Subcutaneous abdominal adipose tissue (tissue), 5 donors: ENCODE measurements at regions not wholly inside any gene's neighbourhood (a gene's known extent, or its start where the extent isn't known, plus 50 kb on each side); places are given as distances from the start of the nearest gene placed in this dataset.
"Not testable (repeated sequence)": the region's sequence is repeated elsewhere in the genome, so short reads cannot be mapped to it uniquely, and the experiment has no call there.

Experiments
- H3K27ac ChIP-seq: one replicate; pipeline ENCODE4 v1.7.0; 2013; ENCODE audit warnings: low read depth, mild to moderate bottlenecking, inconsistent platforms, low read length, moderate library complexity
- H3K27me3 ChIP-seq, 5 donors: one replicate each; pipeline ENCODE4 v1.7.0; 2013; ENCODE audit warnings: low read length in 5 of 5, inconsistent platforms in 1 of 5; ENCODE audit not compliant: control insufficient read depth in 5 of 5, insufficient read depth in 4 of 5
- H3K36me3 ChIP-seq, 5 donors: one replicate each; pipeline ENCODE4 v1.7.0; 2013; ENCODE audit warnings: low read length in 5 of 5; ENCODE audit not compliant: control insufficient read depth in 5 of 5, insufficient read depth in 5 of 5
- H3K4me1 ChIP-seq, 5 donors: one replicate each; pipeline ENCODE4 v1.7.0; 2013; ENCODE audit warnings: low read length in 5 of 5, mild to moderate bottlenecking in 3 of 5, moderate library complexity in 1 of 5; ENCODE audit not compliant: control insufficient read depth in 5 of 5, insufficient read depth in 5 of 5
- H3K4me3 ChIP-seq, 5 donors: one replicate each; pipeline ENCODE4 v1.7.0; 2013; ENCODE audit warnings: low read length in 5 of 5, low read depth in 1 of 5
- H3K9ac ChIP-seq, 5 donors: one replicate each; pipeline ENCODE4 v1.7.0; 2013; ENCODE audit warnings: low read length in 5 of 5, mild to moderate bottlenecking in 4 of 5, moderate library complexity in 3 of 5
- H3K9me3 ChIP-seq, 5 donors: one replicate each; pipeline ENCODE4 v1.7.0; 2013; ENCODE audit warnings: low read length in 5 of 5; ENCODE audit not compliant: control insufficient read depth in 5 of 5
- donor health status: healthy.
- donor health status: healthy.
- donor health status: healthy.
- donor health status: healthy.
- donor health status: healthy.

- not testable (repeated sequence) for H3K27me3 ChIP-seq, H3K9ac ChIP-seq, H3K27ac ChIP-seq, H3K36me3 ChIP-seq, H3K4me1 ChIP-seq, H3K9me3 ChIP-seq, H3K4me3 ChIP-seq
Observed at GRCh38 chr12:67791362-67791761, 142.8 kb downstream of the DYRK2 start.

DNA sequence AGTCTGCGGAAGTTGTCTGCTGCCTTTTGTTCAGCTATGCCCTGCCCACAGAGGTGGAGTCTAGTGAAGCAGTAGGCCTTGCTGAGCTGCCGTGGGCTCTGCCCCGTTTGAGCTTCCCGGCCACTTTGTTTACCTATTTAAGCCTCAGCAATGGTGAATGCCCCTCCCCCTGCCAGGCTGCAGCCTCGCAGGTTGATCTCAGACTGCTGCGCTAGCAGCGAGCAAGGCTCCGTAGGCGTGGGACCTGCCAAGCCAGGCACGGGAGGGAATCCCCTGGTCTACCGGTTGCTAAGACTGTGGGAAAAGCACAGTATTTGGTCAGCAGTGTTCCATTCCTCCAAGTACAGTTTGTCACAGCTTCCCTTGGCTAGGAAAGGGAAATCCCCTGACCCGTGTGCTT is 143.6 kb downstream of the DYRK2 start:
- no peak overlapping the region for H3K4me3 ChIP-seq
- H3K36me3 ChIP-seq, result no peaks in the 10 kb centered on the region
- peaks cover 0 to 4% (median 0%) of the 10 kb centered on the region in 5 donors for H3K9me3 ChIP-seq
- H3K27me3 ChIP-seq, result no peaks in the 10 kb centered on the region
- no peak overlapping the region for H3K27ac ChIP-seq
- no peak overlapping the region for H3K9ac ChIP-seq
- H3K4me1 ChIP-seq, result peaks cover 0 to 6% (median 2%) of the 10 kb centered on the region in 5 donors

GRCh38 chr12:67794161-67794560 is 145.6 kb downstream of the DYRK2 start:
- Histone ChIP-seq H3K9me3 (peaks cover 0 to 4% (median 0%) of the 10 kb centered on the region in 5 donors), H3K36me3 (no peaks in the 10 kb centered on the region), H3K27ac (no peak overlapping the region), H3K27me3 (no peaks in the 10 kb centered on the region), H3K4me3 (no peak overlapping the region), H3K4me1 (peaks cover 3 to 21% (median 10%) of the 10 kb centered on the region in 5 donors), H3K9ac (no peak overlapping the region)

GRCh38 chr12:67795236-67795635 is 146.7 kb downstream of the DYRK2 start:
- Histone ChIP-seq H3K9ac (no peak overlapping the region), H3K36me3 (no peaks in the 10 kb centered on the region), H3K27me3 (no peaks in the 10 kb centered on the region), H3K4me1 (peaks cover 3 to 22% (median 10%) of the 10 kb centered on the region in 5 donors), H3K9me3 (peaks cover 0 to 4% (median 0%) of the 10 kb centered on the region in 5 donors), H3K4me3 (no peak overlapping the region), H3K27ac (no peak overlapping the region)

DNA sequence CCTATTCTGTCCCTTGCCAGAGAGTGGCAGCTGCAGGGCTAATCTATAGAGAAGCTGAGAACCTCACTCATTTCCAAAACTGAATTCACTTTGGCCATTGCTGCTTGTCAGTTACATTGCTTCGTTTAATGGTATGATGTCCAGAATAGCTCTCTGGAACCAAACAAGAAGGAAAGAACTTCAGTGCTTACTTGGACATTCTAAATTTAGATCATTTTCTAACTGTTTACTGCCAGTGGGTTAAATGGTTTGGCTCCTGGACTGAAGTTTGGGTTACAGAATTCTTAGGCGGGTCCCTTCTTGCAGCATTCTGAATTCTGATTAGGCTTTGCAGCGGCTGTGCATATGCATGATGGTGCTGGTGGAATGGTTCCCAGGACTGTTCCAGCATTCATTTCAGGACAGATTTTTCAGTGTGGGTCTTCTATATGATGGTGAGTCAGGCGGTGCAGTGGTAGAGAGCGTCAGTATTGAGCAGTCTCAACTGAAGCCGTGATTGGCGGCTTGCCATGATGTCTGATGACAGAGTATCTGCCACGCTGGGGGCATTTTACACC is 148.7 kb downstream of the DYRK2 start:
- H3K4me1 ChIP-seq, result peaks cover 3 to 22% (median 10%) of the 10 kb centered on the region in 5 donors
- H3K36me3 ChIP-seq, result no peaks in the 10 kb centered on the region
- H3K4me3 ChIP-seq, result peak overlapping the region in 2 of 5 donors; percentile 4 to 40
- H3K27ac ChIP-seq, result no peak overlapping the region
- no peak overlapping the region for H3K9ac ChIP-seq
- H3K9me3 ChIP-seq, result no peaks in the 10 kb centered on the region
- no peaks in the 10 kb centered on the region for H3K27me3 ChIP-seq

- H3K36me3 ChIP-seq, result no peaks in the 10 kb centered on the region
- no peak overlapping the region for H3K9ac ChIP-seq
- peaks cover 3 to 22% (median 10%) of the 10 kb centered on the region in 5 donors for H3K4me1 ChIP-seq
- no peak overlapping the region for H3K4me3 ChIP-seq
- H3K27ac ChIP-seq, result no peak overlapping the region
- no peaks in the 10 kb centered on the region for H3K9me3 ChIP-seq
- H3K27me3 ChIP-seq, result no peaks in the 10 kb centered on the region
Observed at GRCh38 chr12:67797753-67798152, 149.2 kb downstream of the DYRK2 start.

DNA sequence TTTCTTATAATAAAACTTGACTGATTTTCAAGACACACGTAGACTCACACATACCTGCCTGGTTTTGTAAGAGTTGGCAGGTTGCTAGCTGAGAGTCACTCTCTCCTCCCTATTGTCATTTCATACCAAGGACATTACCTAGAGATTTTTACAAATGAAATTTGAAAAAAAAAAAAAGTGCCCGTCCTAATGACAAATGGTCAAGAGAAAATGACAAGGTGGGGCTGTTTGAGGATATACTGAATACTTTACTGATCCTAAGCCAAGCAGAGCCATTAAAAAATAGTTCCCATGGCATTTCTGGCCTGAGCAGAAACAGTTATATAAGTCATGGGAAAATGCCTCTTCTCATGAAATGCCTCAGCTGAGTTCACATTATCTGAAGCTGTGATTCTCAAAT is 150.2 kb downstream of the DYRK2 start:
- no peaks in the 10 kb centered on the region for H3K36me3 ChIP-seq
- H3K27ac ChIP-seq, result no peak overlapping the region
- no peak overlapping the region for H3K9ac ChIP-seq
- H3K4me3 ChIP-seq, result no peak overlapping the region
- H3K9me3 ChIP-seq, result no peaks in the 10 kb centered on the region
- H3K27me3 ChIP-seq, result no peaks in the 10 kb centered on the region
- peaks cover 3 to 22% (median 10%) of the 10 kb centered on the region in 5 donors for H3K4me1 ChIP-seq

- Histone ChIP-seq H3K36me3 (no peaks in the 10 kb centered on the region), H3K27ac (no peak overlapping the region), H3K4me1 (peaks cover 1 to 11% (median 3%) of the 10 kb centered on the region in 5 donors)
Observed at GRCh38 chr12:67802731-67803130, 154.2 kb downstream of the DYRK2 start.

GRCh38 chr12:67803278-67803993 is 154.9 kb downstream of the DYRK2 start:
- Histone ChIP-seq H3K4me3 (no peak overlapping the region), H3K4me1 (peaks cover 0 to 7% (median 3%) of the 10 kb centered on the region in 5 donors), H3K9ac (no peak overlapping the region), H3K9me3 (no peaks in the 10 kb centered on the region), H3K27ac (no peak overlapping the region), H3K36me3 (no peaks in the 10 kb centered on the region), H3K27me3 (no peaks in the 10 kb centered on the region)

More at GRCh38 chr12:67802731-67803130, 154.2 kb downstream of the DYRK2 start:
- Histone ChIP-seq H3K4me3 (no peak overlapping the region), H3K9ac (no peak overlapping the region), H3K9me3 (no peaks in the 10 kb centered on the region), H3K27me3 (no peaks in the 10 kb centered on the region)

GRCh38 chr12:67804168-67804567 is 155.6 kb downstream of the DYRK2 start:
- Histone ChIP-seq H3K9me3 (no peaks in the 10 kb centered on the region), H3K27ac (no peak overlapping the region), H3K4me1 (peaks cover 0 to 4% (median 0%) of the 10 kb centered on the region in 5 donors)

More at GRCh38 chr12:67804168-67804567, 155.6 kb downstream of the DYRK2 start:
- H3K36me3 ChIP-seq, result no peaks in the 10 kb centered on the region
- no peaks in the 10 kb centered on the region for H3K27me3 ChIP-seq
- no peak overlapping the region for H3K9ac ChIP-seq
- no peak overlapping the region for H3K4me3 ChIP-seq
